ENCODE measurements at regions not wholly inside any gene's neighbourhood (a gene's known extent, or its start where the extent isn't known, plus 50 kb on each side); places are given as distances from the start of the nearest gene placed in this dataset.

DNA sequence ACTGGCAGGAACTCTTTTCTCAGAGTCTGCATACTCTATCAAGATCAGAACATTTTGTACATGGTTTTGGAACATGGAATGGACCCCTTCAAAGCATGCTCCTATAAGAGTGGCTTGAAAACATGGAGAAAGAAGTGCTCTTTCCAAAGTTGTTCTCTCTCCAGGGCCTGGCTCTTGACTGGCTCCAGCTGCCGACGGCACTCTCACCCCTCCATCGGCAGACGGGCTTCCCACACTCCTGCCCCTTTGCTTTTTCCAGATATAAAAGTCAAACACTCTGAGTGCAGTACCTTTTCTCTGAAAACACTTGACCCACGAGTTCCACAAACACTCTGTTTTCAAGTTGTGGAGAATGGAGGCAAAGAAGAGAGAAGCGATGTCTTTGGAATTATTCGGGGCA is 72.5 kb upstream of the ONECUT1 start:
- no peak for DNase-seq

DNA sequence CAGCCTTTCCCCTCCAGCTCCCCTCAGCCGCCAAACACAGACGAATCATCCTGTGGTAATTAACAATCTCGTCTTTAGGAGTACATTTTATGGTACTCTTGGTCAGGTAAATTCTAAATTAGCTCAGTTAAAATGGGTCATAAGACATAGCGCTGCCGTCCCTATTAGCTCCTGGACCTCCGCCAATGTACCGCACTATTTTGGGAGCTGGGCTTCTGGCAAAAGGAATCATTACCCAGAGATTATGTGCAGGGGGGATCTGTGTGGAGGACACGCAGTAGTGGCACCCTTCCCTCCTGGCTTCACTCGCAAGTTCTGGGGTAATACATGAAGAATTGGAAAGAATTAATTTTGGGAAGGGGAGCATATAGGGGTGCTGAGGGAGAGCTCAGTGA is 68.6 kb upstream of the ONECUT1 start:
- DNase-seq: no peak

DNA sequence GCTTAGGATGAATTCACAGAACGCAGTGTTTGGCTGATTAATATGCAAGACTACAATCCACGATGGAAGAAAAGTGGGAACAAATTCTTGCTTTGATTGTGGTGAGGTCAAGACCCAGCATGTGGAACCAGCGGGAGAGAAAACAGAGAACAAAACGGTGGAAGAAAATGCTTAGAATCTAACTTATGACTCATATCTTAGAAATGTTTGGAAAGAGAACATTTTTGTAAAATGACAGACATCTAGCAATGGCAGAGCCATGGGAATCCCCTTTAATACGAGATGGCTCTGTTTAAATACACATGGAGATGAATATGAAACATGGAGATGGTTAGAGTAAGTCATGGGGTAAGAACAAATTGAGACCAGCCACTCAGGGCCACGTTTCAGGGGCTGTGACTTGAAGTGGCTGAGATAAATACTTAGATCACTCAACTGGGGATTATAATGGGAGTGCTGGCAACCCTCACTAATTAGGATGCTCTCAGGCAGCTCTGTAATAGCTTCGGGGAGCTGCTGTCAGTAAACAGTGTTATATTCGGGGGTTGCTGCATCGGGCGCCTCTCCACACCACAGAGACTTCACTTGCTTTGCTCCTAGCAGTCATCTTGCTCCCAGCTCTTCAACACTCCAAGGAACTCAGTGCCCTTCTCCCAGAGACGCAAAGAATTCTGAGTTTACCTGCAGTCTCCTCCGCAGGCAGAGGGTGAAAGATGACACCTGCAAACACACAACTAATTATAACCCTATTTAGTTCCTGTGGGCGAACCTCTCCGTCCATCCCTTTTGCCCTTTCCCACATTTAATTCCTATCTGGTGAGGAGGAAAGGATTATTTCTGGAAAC is 68.0 kb upstream of the ONECUT1 start:
- no peak for DNase-seq

DNA sequence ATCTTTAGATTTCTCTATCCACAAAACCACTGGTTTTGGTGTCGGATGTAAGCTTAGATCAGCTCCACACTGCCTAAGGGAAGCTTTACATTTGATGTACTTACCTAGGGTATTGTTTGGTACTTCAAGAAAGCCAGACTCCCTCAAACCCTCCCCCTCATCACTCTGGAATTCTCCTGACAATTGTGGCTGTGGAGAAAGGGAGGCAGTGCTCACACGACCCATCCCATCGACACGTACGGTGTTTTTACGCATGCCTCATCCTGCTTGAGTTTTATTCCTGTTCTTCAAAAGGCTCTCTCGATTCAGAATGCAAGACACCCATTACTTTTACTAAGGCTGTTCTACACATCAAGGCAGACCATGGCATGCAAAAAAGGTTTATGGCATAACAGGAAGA is 67.3 kb upstream of the ONECUT1 start:
- no peak for DNase-seq

DNA sequence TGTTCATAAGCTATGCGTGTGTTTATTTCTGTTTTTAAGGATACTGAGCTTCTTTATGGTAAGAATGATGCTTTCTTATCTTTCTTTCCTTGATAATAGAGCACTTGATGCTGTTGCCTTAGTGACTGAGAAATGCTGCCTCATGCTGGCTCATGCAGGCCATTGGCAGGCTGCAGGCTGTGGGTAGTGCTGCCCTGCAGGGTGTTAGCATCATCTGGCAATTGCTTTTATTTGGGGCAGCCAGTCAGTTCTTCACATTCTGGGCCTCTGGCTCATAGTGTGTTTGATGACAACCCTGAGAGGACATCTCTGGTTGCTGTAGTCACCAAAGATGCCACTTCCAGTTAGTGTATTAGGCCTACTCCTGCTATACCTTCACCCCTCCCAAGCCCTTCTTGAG is 66.2 kb upstream of the ONECUT1 start:
- DNase-seq: no peak

DNA sequence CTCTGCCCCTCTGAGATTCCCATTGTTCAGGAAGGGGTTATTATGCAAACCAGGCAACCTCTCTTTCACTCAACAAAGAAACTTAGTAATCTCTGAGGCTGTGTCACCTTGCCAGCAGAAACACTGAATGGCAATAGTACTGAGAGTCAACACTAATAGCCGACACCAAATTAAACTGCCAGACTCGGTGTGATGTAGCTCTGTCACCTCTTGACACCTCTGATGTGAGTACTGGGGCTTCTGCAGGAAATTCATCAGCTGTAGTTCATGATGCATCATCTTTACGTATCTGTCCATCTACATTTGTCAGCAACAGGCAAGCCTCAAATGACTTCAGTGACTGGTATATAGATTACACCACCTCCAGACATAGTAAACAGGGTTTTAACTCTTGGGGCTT is 65.0 kb upstream of the ONECUT1 start:
- DNase-seq: no peak

DNA sequence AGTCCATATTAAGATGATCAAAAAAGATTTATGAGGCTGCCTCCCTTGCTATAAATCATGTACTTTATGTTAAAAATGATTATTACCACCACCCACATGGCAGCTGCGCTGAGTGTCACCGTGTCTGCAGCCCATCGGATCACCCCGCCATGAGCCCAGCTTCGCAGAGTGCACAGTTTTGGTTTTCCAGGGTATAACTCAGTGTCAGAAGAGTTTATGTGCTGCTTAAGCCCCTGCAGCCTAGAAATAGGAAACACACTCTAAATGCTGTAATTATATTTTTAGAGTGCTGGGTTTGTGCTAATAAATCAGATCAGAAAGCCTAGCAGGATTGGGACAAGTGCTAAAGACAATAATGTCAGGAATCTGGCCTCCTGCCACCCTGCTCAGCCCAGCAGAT is 54.7 kb upstream of the ONECUT1 start:
- no peak for DNase-seq

All from hippocampal formation (tissue), 2 donors.